Astrocyte (in vitro differentiated cells and primary cell): ENCODE measurements at regions not wholly inside any gene's neighbourhood (a gene's known extent, or its start where the extent isn't known, plus 50 kb on each side); places are given as distances from the start of the nearest gene placed in this dataset.

ENCODE experiments used
- CTCF ChIP-seq: IDR thresholded peaks from 2 replicates; pipeline ENCODE4 v1.5.1; 2011; ENCODE audit warnings: low read depth, mild to moderate bottlenecking, inconsistent platforms, low read length, moderate library complexity; ENCODE audit not compliant: insufficient read depth
- EZH2 ChIP-seq: IDR thresholded peaks from 2 replicates; pipeline ENCODE4 v1.6.1; 2012; ENCODE audit warnings: mild to moderate bottlenecking, low read length, inconsistent platforms; ENCODE audit not compliant: insufficient read depth

- TF ChIP-seq CTCF (no peak), EZH2 (no peak)
These were observed 117.1 kb downstream of the SPANXA1 start for GRCh38 chrX:141467442-141467841.
